Kidney epithelial cell (primary cell): ENCODE measurements at regions not wholly inside any gene's neighbourhood (a gene's known extent, or its start where the extent isn't known, plus 50 kb on each side); places are given as distances from the start of the nearest gene placed in this dataset.
"Not testable (repeated sequence)": the region's sequence is repeated elsewhere in the genome, so short reads cannot be mapped to it uniquely, and the experiment has no call there.

Experiments used
- DNase-seq: peaks from one replicate; pipeline ENCODE4 v3.0.0-alpha.2; 2010; ENCODE audit warnings: low read depth
- H3K27me3 ChIP-seq: 2 replicates; pipeline ENCODE4 v1.6.0; 2011; ENCODE audit warnings: low read length; ENCODE audit not compliant: control insufficient read depth, insufficient read depth
- H3K36me3 ChIP-seq: 2 replicates; pipeline ENCODE4 v1.5.1; 2011; ENCODE audit warnings: low read length; ENCODE audit not compliant: control insufficient read depth, insufficient read depth
- H3K4me3 ChIP-seq: 2 replicates; pipeline ENCODE4 v1.5.1; 2011; ENCODE audit warnings: low read depth, mild to moderate bottlenecking, control low read depth, low read length
- TF ChIP-seq, protein P1 (sequence below): IDR thresholded peaks from 2 replicates; pipeline ENCODE4 v1.5.1; 2011; ENCODE audit warnings: mild to moderate bottlenecking, moderate library complexity, low read length, control low read depth, inconsistent platforms; ENCODE audit not compliant: insufficient read depth, poor library complexity, severe bottlenecking

DNA sequence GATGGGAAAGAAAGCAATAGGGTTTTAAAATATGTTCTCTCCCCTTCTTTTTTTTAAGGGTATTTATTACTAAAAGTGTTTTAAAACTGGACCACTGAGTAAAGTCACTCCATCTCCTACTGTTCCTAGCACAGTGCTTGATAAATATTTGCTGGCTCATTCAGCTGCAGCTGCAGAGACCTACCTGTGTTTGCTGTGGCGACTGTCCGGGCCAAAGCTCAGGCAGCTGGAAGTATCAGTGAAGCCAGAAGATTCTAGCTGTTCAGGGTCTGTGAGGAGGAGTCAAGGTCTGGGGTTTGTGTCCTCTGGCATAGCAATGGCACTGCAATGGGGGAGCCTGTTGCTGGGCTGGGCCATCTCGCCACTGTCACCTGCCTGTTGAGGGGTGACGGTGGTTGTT lies 109.9 kb downstream of the RPLP1 start:
- no peak for DNase-seq
- Histone ChIP-seq H3K4me3 (no peak overlapping the region), H3K27me3 (no peaks in the 10 kb centered on the region), H3K36me3 (no peaks in the 10 kb centered on the region)
- TF ChIP-seq, protein P1, sequence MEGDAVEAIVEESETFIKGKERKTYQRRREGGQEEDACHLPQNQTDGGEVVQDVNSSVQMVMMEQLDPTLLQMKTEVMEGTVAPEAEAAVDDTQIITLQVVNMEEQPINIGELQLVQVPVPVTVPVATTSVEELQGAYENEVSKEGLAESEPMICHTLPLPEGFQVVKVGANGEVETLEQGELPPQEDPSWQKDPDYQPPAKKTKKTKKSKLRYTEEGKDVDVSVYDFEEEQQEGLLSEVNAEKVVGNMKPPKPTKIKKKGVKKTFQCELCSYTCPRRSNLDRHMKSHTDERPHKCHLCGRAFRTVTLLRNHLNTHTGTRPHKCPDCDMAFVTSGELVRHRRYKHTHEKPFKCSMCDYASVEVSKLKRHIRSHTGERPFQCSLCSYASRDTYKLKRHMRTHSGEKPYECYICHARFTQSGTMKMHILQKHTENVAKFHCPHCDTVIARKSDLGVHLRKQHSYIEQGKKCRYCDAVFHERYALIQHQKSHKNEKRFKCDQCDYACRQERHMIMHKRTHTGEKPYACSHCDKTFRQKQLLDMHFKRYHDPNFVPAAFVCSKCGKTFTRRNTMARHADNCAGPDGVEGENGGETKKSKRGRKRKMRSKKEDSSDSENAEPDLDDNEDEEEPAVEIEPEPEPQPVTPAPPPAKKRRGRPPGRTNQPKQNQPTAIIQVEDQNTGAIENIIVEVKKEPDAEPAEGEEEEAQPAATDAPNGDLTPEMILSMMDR: no peak

DNA sequence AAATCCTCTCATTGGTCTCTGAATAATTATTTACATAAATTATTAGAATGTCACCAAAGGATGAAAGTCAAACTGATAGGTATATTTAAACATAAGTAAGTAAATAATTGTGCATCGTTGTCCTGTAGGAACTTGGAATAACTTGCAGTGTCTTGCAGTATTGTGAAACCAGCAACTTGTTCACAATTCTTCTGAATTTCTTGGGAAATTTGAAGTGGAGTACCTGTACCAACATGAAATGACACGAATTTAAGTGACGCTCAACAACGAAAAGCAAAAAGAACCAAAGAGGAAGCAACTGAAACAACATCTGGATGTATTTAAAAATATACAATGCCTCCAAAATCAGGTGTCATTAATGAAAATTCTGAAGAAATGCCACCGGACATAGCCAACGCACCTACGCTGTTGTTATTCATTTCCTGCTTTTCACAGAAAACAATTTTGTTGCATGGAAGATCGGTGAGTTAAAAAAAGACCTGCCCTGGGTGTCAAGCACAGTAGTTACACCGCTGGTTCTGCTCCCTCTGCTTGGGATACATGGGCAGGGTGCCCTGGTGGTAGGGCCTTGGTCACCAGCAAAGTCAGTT lies 112.5 kb downstream of the RPLP1 start:
- no peak for DNase-seq
- no peaks in the 10 kb centered on the region for H3K36me3 ChIP-seq
- TF ChIP-seq, protein P1: no peak
- H3K4me3 ChIP-seq: no peak overlapping the region
- no peaks in the 10 kb centered on the region for H3K27me3 ChIP-seq

DNA sequence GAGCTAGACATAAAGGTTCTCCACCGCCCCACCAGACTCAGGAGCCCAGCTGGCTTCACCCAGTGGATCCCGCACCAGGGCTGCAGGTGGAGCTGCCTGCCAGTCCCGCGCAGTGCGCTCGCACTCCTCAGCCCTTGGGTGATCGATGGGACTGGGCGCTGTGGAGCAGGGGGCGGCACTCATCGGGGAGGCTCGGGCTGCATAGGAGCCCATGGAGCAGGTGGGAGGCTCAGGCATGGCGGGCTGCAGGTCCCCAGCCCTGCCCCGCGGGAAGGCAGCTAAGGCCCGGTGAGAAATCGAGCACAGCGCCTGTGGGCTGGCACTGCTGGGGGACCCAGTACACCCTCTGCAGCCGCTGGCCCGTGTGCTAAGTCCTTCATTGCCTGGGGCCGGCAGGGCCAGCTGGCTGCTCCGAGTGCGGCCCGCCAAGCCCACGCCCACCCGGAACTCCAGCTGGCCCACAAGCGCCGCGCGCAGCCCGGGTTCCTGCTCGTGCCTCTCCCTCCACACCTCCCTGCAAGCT lies 114.7 kb downstream of the RPLP1 start:
- DNase-seq, H3K27me3 ChIP-seq, H3K36me3 ChIP-seq: not testable (repeated sequence)

DNA sequence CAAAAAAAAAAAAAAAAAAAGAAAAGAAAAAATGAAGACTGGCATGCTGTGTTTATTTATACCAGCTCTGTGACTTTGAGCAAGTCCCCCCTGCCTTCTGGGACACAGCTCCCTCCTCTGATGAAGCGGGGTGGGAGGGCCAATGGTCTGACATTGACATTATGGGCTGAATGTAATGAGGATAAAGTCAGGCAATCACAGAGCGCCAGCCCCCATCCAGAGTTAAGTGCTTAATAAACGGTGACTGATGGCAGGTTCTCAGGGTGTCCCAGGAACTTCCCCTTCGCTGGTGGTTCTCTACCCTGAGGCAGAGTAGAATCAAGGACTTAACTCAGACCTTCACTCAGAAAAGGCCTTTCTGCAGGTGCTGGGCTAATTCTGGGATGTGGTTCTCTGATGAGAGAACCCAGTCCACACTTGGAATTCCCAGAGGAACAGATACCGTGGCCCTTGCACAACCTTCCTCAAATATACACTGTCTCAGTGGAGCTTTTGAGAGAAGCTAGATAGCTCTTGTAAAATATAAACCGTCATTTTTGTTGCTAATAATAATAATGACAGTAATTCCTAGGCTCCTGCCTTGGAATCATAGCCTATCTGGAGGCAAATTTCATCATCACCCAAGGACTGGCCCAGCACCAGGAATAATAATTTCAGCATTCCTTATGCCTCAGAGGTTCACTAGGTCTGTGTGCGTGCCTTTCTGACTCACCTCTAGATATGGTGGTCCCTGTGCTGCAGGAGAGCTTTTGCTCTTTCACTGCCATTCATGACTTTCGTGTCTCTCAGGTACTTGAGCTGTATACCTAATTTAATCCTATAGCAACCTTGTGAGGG lies 115.8 kb downstream of the RPLP1 start:
- TF ChIP-seq, protein P1: no peak
- Histone ChIP-seq H3K36me3 (no peaks in the 10 kb centered on the region), H3K4me3 (no peak overlapping the region), H3K27me3 (no peaks in the 10 kb centered on the region)
- DNase-seq: no peak

More for the DNA sequence above, 114.7 kb downstream of the RPLP1 start:
- H3K4me3 ChIP-seq: not testable (repeated sequence)

DNA sequence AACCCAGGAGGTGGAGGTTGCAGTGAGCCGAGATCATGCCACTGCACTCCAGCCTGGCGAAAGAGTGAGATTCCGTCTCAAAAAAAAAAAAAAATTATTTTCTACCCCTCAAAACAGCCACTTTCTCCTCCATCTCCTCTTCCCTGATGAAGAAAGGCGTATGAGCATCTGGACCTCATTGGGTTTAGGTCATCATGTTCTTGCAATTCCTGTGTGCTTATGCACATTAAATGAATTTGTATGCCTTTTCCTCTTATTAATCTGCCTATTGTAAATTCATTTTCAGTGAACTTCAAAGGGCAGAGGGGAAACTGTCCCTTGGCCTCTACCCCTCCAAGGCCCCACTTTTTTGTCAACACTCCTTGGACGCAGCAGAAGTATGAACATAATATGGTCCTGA lies 117.8 kb downstream of the RPLP1 start:
- Histone ChIP-seq H3K27me3 (no peaks in the 10 kb centered on the region), H3K36me3 (no peaks in the 10 kb centered on the region), H3K4me3 (no peak overlapping the region)
- DNase-seq: no peak
- TF ChIP-seq, protein P1: no peak

DNA sequence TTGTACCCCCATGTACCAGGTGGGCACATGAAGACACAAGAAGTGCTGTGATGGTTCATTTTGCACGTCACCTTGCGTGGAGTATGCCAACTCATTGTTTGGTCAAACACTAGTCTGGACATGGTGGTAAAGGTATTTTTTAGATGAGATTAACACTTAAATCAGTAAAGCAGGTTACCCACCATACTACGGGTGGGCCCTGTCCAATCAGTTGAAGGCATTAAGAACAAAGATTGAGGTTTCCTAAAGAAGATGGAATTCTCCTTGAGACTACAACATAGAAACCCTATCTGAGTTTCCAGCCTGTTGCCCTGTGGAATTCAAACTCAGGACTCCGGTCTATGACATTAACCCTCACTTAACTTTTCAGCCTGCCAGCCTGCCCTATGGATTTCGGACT lies 118.4 kb downstream of the RPLP1 start:
- Histone ChIP-seq H3K27me3 (no peaks in the 10 kb centered on the region), H3K4me3 (no peak overlapping the region), H3K36me3 (no peaks in the 10 kb centered on the region)
- TF ChIP-seq, protein P1: no peak
- no peak for DNase-seq

DNA sequence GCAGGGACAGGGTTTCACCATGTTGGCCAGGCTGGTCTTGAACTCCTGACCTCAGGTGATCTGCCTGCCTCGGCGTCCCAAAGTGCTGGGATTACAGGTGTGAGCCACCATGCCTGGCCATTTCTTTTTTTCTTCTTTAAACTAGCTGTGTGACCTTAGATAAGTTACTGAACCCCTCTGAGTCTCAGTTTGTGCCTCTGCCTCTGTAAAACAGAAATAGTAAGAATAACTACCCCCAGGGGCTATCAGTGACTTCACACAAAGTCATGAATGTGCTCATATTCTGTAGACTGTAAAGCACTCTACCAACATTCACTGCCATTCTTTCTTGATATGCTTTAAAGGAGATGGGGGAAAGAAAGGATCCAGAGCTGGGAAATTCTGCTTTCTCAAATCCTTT lies 120.7 kb downstream of the RPLP1 start:
- not testable (repeated sequence) for H3K4me3 ChIP-seq, H3K27me3 ChIP-seq, DNase-seq, H3K36me3 ChIP-seq
